Neuronal stem cell (in vitro differentiated cells): ENCODE measurements at regions not wholly inside any gene's neighbourhood (a gene's known extent, or its start where the extent isn't known, plus 50 kb on each side); places are given as distances from the start of the nearest gene placed in this dataset.

ENCODE experiments used
- DNase-seq: peaks from one replicate; pipeline ENCODE4 v3.0.0-alpha.2; 2013; ENCODE audit warnings: low spot score
- H2AFZ ChIP-seq: one replicate; pipeline ENCODE4 v1.6.1; 2013; ENCODE audit warnings: mild to moderate bottlenecking, low read length, inconsistent platforms
- H2AK5ac ChIP-seq: 2 replicates; pipeline ENCODE4 v1.6.1; 2013; ENCODE audit warnings: low read depth, mild to moderate bottlenecking, inconsistent platforms, low read length, moderate library complexity, mixed read lengths
- H2BK120ac ChIP-seq: 2 replicates; pipeline ENCODE4 v1.6.1; 2013; ENCODE audit warnings: low read depth, mild to moderate bottlenecking, inconsistent platforms, low read length, moderate library complexity, mixed read lengths
- H2BK12ac ChIP-seq: one replicate; pipeline ENCODE4 v1.6.1; 2013; ENCODE audit warnings: low read length, inconsistent platforms
- H2BK15ac ChIP-seq: 2 replicates; pipeline ENCODE4 v1.6.1; 2013; ENCODE audit warnings: mild to moderate bottlenecking, low read length, inconsistent platforms, mixed read lengths
- H2BK5ac ChIP-seq: one replicate; pipeline ENCODE4 v1.6.1; 2013; ENCODE audit warnings: inconsistent platforms, mild to moderate bottlenecking, low read length, moderate library complexity
- H3K14ac ChIP-seq: one replicate; pipeline ENCODE4 v1.6.1; 2013; ENCODE audit warnings: low read length, inconsistent platforms
- H3K18ac ChIP-seq: 2 replicates; pipeline ENCODE4 v1.6.1; 2013; ENCODE audit warnings: low read length, inconsistent platforms
- H3K23ac ChIP-seq: 2 replicates; pipeline ENCODE4 v1.6.1; 2013; ENCODE audit warnings: low read depth, mild to moderate bottlenecking, mixed read lengths, low read length, inconsistent platforms; ENCODE audit not compliant: poor library complexity
- H3K27ac ChIP-seq: replicated peaks from 3 replicates; pipeline ENCODE4 v1.5.1; 2013; ENCODE audit warnings: low read length, inconsistent platforms
- H3K27me3 ChIP-seq, 3 experiments: 2 replicates each; pipeline ENCODE4 v1.6.1; 2013; ENCODE audit warnings: low read length in 3 of 3, mild to moderate bottlenecking in 2 of 3, inconsistent platforms in 1 of 3, low read depth in 1 of 3, mixed read lengths in 1 of 3, moderate library complexity in 1 of 3; ENCODE audit not compliant: control insufficient read depth in 3 of 3, insufficient read depth in 3 of 3
- H3K36me3 ChIP-seq, 2 donors: replicated peaks in 1 of 2; 2 replicates each; pipeline ENCODE4 v1.6.1; 2013; ENCODE audit warnings: low read length in 2 of 2; ENCODE audit not compliant: control insufficient read depth in 2 of 2, insufficient read depth in 2 of 2
- H3K4ac ChIP-seq: 2 replicates; pipeline ENCODE4 v1.6.1; 2013; ENCODE audit warnings: inconsistent platforms, mild to moderate bottlenecking, low read length, moderate library complexity
- H3K4me1 ChIP-seq, 2 donors: 1 replicate in 1 of 2; 2 replicates in 1 of 2; pipeline ENCODE4 v1.6.1; 2013; ENCODE audit warnings: low read length in 2 of 2, low read depth in 1 of 2; ENCODE audit not compliant: control insufficient read depth in 2 of 2, insufficient read depth in 1 of 2
- H3K4me2 ChIP-seq: one replicate; pipeline ENCODE4 v1.6.1; 2013; ENCODE audit warnings: mild to moderate bottlenecking, low read length, inconsistent platforms; ENCODE audit not compliant: insufficient read depth, poor library complexity, severe bottlenecking
- H3K4me3 ChIP-seq, 2 donors: 2 replicates each; pipeline ENCODE4 v1.5.1; 2013; ENCODE audit warnings: low read length in 2 of 2, mild to moderate bottlenecking in 2 of 2, inconsistent platforms in 1 of 2, moderate library complexity in 1 of 2
- H3K79me1 ChIP-seq: one replicate; pipeline ENCODE4 v1.6.1; 2013; ENCODE audit warnings: low read depth, mild to moderate bottlenecking, inconsistent platforms, low read length, moderate library complexity
- H3K9ac ChIP-seq: one replicate; pipeline ENCODE4 v1.6.1; 2013; ENCODE audit warnings: mild to moderate bottlenecking, low read depth, low read length, inconsistent platforms; ENCODE audit not compliant: poor library complexity
- H3K9me3 ChIP-seq, 2 donors: replicated peaks in 1 of 2; 2 replicates each; pipeline versions ENCODE3 to v1.6.1; 2013; ENCODE audit warnings: low read length in 2 of 2, mild to moderate bottlenecking in 2 of 2, inconsistent platforms in 1 of 2, low read depth in 1 of 2, mixed read lengths in 1 of 2, moderate library complexity in 1 of 2; ENCODE audit not compliant: control insufficient read depth in 2 of 2, insufficient read depth in 1 of 2
- H4K8ac ChIP-seq: one replicate; pipeline ENCODE4 v1.6.1; 2013; ENCODE audit warnings: low read depth, mild to moderate bottlenecking, inconsistent platforms, low read length, moderate library complexity
- H4K91ac ChIP-seq: one replicate; pipeline ENCODE4 v1.6.1; 2013; ENCODE audit warnings: low read length, low read depth, mild to moderate bottlenecking, inconsistent platforms; ENCODE audit not compliant: poor library complexity
- WGBS, 2 donors: extraction: QIAGEN DNeasy Blood & Tissue Kit; methylation state at CpG; one replicate each; pipeline ENCODE4 v1.1.7; 2013; ENCODE audit warnings: missing lambda C conversion rate in 2 of 2, mixed read lengths in 1 of 2; ENCODE audit not compliant: insufficient read length in 2 of 2, insufficient replicate concordance in 1 of 2; ENCODE audit errors: extremely low coverage in 2 of 2; 5-methylcytosine and 5-hydroxymethylcytosine counted together

DNA sequence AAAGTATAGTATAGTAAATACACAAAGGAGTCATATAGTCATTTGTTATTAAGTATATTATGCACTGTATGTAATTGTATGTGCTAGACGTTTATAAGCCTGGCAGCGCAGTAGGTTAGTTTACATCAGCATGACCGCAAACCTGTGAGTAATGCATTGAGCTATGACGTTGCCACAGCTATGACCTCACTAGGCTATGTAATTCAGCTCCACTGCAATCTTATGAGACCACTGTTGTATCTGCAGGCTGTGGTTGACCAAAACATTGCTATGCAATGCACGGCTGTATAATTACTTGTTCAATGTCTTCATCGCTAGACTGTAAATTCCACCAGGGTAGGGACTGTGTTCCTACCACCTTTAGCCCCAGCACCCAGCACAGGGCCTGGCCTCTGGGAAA is 53.2 kb upstream of the VASH1 start:
- Histone ChIP-seq H3K79me1 (no peaks in the 10 kb centered on the region), H4K8ac (no peak overlapping the region), H3K9ac (no peak overlapping the region), H3K4me2 (no peak overlapping the region), H3K27me3 (no peaks in the 10 kb centered on the region), H2BK15ac (no peak overlapping the region), H4K91ac (no peak overlapping the region), H3K4me3 (no peak overlapping the region), H3K23ac (no peak overlapping the region), H3K27ac (no peak overlapping the region), H2BK120ac (no peak overlapping the region), H2AK5ac (no peak overlapping the region), H2AFZ (no peak overlapping the region), H2BK12ac (no peak overlapping the region), H3K4me1 (no peaks in the 10 kb centered on the region), H3K14ac (no peak overlapping the region), H3K36me3 (no peaks in the 10 kb centered on the region), H3K4ac (no peak overlapping the region), H3K18ac (no peak overlapping the region), H3K9me3 (peaks cover 0 to 1% of the 10 kb centered on the region in 2 donors), H2BK5ac (no peak overlapping the region)
- no peak for DNase-seq
- no CpG with 5 or more reads among the region's 6 CpGs for WGBS, 2 donors

DNA sequence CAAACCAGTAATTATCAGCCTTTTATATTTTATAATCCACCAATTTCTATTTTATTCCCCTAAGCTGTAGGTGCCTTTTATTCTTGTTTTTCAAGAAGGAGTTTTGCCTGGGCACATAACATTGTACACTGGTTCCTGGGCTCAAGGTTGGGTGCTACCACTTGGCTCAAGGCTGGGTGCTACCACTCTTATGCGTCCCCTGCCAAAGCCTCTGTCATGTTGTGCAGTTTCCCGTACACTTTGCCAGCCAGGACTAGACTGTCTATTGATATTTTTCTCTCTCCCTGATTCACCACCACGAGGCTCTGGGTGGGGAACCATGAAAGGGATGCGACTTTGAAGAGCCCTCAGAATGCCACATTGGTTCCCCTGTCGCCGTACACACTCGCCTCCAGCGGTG is 52.5 kb upstream of the VASH1 start:
- Histone ChIP-seq H4K91ac (no peak overlapping the region), H2AFZ (no peak overlapping the region), H3K4me2 (no peak overlapping the region), H2BK120ac (no peak overlapping the region), H3K9ac (no peak overlapping the region), H3K4ac (no peak overlapping the region), H3K23ac (no peak overlapping the region), H3K4me1 (peaks cover 0 to 4% of the 10 kb centered on the region in 2 donors), H3K9me3 (peaks cover 0 to 1% of the 10 kb centered on the region in 2 donors), H2BK15ac (no peak overlapping the region), H2BK5ac (no peak overlapping the region), H3K14ac (no peak overlapping the region), H3K36me3 (no peaks in the 10 kb centered on the region), H2AK5ac (no peak overlapping the region), H3K79me1 (no peaks in the 10 kb centered on the region), H4K8ac (no peak overlapping the region), H3K18ac (no peak overlapping the region), H3K27ac (no peak overlapping the region), H3K4me3 (no peak overlapping the region), H2BK12ac (no peak overlapping the region), H3K27me3 (no peaks in the 10 kb centered on the region)
- no CpG with 5 or more reads among the region's 8 CpGs for WGBS, 2 donors
- DNase-seq: no peak

DNA sequence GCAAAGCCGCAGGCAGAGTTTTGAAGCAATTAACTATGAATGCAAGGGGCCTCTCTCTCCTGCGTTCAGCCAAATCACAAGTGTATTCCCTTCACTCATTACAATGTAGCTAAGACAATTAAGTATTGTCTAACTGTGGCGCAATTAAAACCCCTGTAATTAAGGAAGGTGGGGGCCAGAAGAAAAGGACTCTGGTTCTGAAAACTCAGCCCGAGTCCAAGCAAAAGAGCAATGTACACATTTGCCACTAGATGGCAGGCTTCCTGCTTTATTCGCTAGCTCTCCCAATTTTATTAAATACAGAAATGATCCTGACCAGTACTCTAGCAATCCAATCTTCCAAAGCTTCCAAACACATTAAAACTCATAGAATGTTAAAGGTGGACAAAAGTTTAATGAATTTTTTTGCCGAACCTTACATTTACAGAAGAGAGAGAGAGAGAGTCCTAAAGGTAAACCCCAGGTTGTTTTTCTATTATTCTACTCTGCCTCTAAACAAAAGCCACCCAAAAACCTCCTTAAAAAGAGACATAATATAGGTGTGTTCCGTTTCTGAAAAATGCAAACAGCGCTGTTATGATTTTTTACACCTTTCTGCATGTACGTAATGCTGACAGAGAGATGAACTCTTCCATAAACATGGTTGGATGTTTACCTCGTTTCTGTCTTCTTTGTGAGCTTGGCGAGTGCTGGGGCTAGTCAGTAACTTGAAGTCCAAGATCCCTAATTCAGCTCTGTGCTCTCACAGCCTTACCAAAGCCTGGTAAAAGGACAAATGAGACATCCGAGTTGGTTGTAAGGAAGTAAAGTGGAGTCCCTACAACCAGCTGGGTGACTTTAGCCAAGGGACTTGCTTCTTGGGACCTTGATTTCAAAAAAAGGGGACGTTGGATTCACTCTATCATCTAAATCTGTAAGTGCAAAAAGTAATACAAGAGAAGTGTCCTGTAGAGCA is 50.9 kb upstream of the VASH1 start:
- Histone ChIP-seq H3K27ac (no peak overlapping the region), H2BK5ac (no peak overlapping the region), H2BK15ac (no peak overlapping the region), H3K4me2 (no peak overlapping the region), H3K36me3 (no peaks in the 10 kb centered on the region), H3K4me1 (peaks cover 0 to 6% of the 10 kb centered on the region in 2 donors), H3K9ac (no peak overlapping the region), H3K27me3 (no peaks in the 10 kb centered on the region), H3K23ac (no peak overlapping the region), H3K79me1 (no peaks in the 10 kb centered on the region), H3K4ac (no peak overlapping the region), H2AFZ (peak overlapping the region; percentile 55), H3K9me3 (peaks cover 0 to 1% of the 10 kb centered on the region in 2 donors), H4K91ac (no peak overlapping the region), H3K4me3 (no peak overlapping the region), H2AK5ac (no peak overlapping the region), H4K8ac (no peak overlapping the region), H3K14ac (no peak overlapping the region), H3K18ac (no peak overlapping the region), H2BK12ac (no peak overlapping the region), H2BK120ac (no peak overlapping the region)
- DNase-seq: peak; percentile 46
- WGBS, 2 donors: no CpG with 5 or more reads among the region's 13 CpGs
